ELR (cell line): ENCODE measurements at regions not wholly inside any gene's neighbourhood (a gene's known extent, or its start where the extent isn't known, plus 50 kb on each side); places are given as distances from the start of the nearest gene placed in this dataset.
A peak's percentile ranks its signal among the peaks of the same experiment; 100 is the strongest.
"Not testable (repeated sequence)": the region's sequence is repeated elsewhere in the genome, so short reads cannot be mapped to it uniquely, and the experiment has no call there.

Experiments used
- DNase-seq: peaks from one replicate; pipeline ENCODE4 v3.0.0-alpha.2; 2015; ENCODE audit warnings: low read depth

DNA sequence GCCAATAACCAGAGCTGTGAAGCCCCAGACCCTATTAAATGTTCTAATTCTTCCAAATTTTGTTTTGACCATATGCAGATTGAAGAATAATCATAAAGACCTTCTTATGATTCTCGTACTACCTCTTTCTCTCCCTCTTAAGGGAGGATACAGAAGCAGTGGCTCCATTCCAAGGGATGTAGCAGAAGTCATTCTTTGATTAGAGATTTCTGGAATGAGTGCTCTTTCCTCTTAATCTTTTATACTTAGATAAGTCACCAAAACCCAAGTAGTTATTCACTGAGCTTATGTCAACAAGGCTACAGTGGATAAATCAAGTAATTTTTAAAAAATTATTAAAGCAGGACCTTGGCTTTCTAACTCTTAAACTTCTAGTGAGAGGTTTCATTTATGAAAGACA lies 266.0 kb upstream of the STXBP5 start:
- DNase-seq: no peak

DNA sequence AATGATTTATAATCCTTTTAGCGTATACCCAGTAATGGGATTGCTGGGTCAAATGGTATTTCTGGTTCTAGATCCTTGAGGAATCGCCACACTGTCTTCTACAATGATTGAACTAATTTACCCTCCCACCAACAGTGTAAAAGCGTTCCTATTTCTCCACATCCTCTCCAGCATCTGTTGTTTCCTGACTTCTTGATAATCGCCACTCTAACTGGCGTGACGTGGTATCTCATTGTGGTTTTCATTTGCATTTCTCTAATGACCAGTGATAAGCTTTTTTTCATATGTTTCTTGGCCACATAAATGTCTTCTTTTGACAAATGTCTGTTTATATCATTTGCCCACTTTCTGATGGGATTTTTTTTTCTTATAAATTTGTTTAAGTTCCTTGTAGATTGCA lies 264.8 kb upstream of the STXBP5 start:
- DNase-seq: not testable (repeated sequence)

GRCh38 chr6:146943664-146944063 lies 260.6 kb upstream of the STXBP5 start:
- no peak for DNase-seq

GRCh38 chr6:146944077-146944476 lies 260.1 kb upstream of the STXBP5 start:
- no peak for DNase-seq

- DNase-seq: no peak
Observed at GRCh38 chr6:146944809-146945208, 259.4 kb upstream of the STXBP5 start.

- no peak for DNase-seq
Observed at GRCh38 chr6:146946559-146946958, 257.7 kb upstream of the STXBP5 start.

GRCh38 chr6:146948790-146949342 lies 255.4 kb upstream of the STXBP5 start:
- no peak for DNase-seq

DNA sequence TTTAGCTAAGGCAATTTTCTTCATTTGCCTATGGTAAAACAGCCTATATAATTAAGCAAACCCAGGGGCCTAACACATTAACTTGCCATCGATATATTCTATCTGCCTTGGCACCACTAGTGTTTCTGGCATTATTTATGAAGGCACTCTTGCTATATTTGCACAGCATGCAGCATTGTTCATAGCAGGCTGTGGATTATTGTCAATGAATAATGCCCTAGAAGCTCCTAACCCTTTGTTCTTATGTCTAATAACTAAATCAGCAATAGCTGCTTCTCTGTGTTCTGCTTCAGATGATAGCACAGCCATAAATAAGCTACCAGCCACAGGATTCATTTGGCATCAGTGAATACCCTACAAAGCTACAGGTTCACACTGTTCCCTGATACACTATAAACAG lies 254.8 kb upstream of the STXBP5 start:
- no peak for DNase-seq

GRCh38 chr6:146950351-146950835 lies 253.8 kb upstream of the STXBP5 start:
- DNase-seq: no peak

DNA sequence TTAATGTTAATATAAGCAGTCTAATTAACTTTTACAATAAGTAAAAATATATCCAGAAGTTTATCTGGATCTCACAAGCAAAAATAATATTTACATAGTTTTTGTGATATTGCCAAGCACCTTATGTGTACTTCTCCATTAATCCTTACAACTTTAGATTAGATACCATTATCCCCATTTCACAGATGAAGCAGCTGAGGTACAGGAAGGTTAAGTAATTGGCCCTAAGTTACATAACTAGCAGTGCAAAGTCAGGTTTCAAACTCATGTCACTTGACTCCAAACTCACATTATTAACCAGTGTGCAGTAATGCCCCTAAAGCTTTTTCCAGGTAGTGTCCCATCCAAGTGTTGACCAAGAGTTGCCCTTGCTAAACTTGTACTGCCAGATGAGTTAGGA lies 248.6 kb upstream of the STXBP5 start:
- no peak for DNase-seq

DNA sequence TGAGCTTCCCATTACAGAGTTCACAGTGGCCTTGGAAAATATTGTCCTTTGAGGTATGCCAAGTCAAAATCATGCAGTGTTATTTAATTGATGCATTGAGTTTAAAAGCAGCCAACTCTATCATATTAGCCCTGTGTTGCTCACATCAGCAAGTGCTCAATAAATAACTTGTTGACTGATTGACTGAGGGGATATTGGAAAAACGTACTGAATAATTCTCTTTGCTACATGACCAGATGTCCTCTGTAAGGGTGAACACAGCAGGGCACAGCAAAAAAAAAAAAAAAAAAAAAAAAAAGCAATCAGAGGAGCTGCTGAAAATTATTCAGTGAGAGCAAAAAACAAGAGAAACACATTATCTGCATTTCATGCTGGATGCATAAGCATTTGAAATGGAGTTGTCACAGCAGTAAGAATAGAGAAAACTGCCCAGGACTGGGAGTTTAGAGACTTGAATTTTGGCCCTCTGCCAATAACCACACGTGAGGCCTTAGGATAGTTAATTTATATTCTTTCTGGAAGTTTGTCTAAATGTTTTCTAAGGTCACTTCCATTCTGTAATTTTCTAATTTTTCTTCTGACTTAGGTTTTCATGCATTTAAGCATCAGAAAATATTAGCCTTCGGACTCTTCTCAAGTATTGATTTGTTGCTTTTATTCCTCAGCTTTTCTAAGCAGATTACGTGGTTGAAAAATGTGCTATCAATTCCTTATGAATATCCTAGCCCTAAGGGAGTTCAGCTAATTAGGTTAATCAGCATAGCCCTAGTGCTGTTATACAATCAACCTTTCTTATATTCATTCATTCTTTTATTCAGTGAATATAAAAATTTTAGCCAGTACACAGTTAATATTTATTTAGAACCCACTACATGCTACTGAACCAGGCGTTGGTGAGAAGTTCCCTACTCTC lies 246.8 kb upstream of the STXBP5 start:
- no peak for DNase-seq

- no peak for DNase-seq
Observed at GRCh38 chr6:146961831-146962230, 242.4 kb upstream of the STXBP5 start.

DNA sequence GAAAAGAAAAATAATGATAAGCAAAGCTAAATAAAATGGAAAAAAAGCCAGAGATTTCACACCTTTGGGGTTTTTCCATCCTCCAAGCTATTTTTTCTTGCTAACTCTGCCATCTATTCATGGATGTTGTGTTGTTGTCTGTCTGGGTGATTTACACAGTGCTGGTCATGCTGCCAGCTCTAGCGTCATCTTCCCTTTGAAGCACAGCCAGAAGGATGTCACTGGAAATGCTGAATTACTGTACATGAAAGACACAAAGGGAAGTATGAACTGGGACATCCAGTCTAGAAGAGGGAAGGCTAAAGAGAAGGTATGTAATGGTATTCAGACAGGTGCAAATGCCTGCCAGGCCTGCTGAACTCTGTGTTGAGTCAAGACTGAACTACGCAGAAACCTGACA lies 241.9 kb upstream of the STXBP5 start:
- no peak for DNase-seq

GRCh38 chr6:146965110-146965689 lies 239.0 kb upstream of the STXBP5 start:
- no peak for DNase-seq

GRCh38 chr6:146968041-146968760 lies 236.0 kb upstream of the STXBP5 start:
- peak; percentile 80 for DNase-seq

- DNase-seq: peak; percentile 51
Observed at GRCh38 chr6:146972546-146972945, 231.7 kb upstream of the STXBP5 start.

- no peak for DNase-seq
Observed at GRCh38 chr6:146974351-146974750, 229.9 kb upstream of the STXBP5 start.

DNA sequence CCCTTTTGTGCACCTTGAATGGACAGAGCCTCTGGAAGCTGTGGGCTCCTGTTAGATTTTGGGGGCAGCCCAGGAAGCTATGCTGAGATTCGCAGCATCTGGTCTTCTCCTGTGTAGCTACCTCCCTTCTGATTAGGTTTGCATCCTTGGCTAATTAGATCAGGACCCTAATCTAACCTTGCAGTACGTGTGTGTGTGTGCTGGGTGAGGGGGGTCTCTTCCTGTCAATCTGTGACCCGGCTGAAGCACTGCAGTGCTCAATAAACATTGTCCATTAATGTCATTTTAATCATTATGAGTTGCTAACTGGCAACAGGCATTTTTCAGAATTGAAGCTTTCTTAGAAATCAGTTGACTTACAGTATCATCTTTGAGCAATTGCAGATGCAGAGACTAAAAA lies 229.1 kb upstream of the STXBP5 start:
- no peak for DNase-seq

DNA sequence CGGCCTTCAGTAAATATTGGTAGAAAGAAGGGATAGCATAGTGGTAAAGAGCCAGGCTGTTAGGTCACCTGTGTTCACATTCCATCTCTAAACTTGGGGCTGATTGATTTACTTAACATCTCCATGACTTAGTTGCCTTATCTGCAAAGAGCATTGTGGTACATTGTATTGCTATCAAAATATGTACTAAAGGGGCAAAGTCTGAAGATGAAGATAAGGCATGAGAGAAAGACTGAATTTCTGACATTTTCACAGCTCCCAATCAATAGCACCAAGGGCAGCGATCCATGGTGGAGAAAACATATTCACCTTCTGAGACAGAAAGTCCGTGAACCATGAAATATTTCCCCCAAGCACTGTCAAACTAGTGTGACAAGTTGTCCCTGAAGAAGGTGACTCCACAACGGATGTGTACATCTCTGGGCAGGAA lies 223.3 kb upstream of the STXBP5 start:
- no peak for DNase-seq

GRCh38 chr6:146981981-146982380 lies 222.2 kb upstream of the STXBP5 start:
- no peak for DNase-seq

DNA sequence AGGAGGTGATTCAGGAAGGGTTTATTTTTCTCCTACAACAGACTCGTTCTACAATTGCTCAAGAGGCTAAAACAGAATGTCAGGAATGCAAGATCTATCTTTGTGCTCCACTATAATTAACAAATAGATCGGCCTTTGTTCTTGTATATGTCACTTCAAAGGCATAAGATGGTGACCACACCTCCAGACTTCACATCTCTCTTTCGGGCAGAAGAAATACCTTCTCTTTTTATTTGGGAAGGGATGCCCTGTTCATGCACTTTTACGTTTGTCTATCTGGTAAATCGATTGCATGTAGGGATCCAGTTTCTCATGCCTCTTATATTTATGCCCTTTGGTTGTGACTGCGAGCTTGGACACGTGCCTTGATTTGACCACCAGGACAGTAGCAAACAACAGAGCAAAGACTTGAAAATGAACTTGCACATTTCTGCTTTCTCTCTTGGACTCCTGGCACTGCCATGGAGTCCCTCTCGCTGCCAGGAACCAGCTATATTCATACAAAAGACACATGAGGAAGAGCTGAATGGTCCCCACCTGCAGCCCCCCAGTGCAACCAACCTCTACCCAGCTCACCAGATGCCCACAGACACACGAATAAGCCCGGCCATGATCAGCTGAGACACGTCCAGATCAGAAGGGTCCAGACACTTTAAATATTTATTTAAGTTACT lies 219.8 kb upstream of the STXBP5 start:
- DNase-seq: no peak

DNA sequence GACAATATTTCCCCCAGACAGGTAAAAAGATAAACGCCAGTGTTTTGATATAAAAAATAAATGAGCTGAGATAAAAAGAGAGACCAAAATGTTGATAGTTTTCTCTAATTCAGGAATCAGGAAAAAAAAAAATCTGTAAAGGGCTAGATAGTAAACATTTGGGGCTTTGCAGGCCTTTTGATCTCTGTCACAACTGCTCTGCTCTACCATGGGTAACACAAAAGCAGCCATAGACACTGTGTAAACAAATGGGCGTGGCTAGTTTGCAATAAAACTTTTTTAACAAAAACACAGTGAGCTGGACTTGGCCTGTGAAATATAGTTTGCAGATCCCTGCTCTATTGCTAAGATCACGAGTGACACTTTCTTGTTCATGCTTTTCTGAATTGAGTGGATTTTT lies 219.1 kb upstream of the STXBP5 start:
- peak; percentile 17 for DNase-seq
